GM19455 (cell line): ENCODE measurements at regions not wholly inside any gene's neighbourhood (a gene's known extent, or its start where the extent isn't known, plus 50 kb on each side); places are given as distances from the start of the nearest gene placed in this dataset.

Source experiments
- ATAC-seq: cut with Tn5 transposase; IDR thresholded peaks from one replicate; pipeline ENCODE4 v1.9.1; 2021; ENCODE audit not compliant: unreplicated experiment

- ATAC-seq, result no peak
Measured at GRCh38 chr6:126419901-126420300, 80.0 kb downstream of the CENPW start.

DNA sequence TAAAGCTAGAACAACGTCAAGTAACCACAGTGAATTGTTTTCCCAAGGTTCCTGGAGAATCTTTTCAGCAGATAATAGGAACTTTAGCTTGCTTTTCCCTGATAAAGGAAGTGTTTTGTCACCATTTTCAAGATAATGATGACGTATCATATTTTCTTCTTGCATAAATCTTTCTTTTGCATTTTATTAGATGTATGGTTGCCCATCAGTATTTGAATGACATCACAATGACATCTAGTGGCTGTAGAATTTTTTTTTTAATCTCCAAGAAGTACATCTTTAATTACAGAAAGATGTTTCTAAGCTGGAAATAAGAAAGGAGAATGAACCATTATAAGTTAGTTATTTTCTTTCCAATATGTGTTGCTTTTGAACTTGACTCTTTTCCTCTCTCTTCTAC is 83.0 kb downstream of the CENPW start:
- ATAC-seq, result no peak

DNA sequence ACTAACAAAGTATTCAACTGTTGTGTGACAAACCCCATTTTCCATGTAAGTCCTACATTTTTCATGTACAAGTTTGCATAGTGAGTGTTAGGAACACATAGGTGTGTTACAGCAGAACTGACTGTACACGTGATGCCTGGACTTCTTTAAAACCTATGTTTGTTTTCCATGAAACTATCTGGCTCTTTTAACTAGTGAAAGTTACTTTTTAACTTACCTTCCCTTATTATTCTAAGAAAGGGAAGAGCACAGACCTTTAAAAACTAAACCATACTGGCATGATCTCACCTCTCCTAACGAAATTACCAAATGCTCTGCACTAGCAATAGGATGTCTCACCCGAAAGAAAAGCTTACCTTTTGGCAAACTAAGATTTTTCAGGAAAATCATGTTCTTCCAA is 87.8 kb downstream of the CENPW start:
- no peak for ATAC-seq

- no peak for ATAC-seq
Measured at GRCh38 chr6:126429866-126430265, 90.0 kb downstream of the CENPW start.

DNA sequence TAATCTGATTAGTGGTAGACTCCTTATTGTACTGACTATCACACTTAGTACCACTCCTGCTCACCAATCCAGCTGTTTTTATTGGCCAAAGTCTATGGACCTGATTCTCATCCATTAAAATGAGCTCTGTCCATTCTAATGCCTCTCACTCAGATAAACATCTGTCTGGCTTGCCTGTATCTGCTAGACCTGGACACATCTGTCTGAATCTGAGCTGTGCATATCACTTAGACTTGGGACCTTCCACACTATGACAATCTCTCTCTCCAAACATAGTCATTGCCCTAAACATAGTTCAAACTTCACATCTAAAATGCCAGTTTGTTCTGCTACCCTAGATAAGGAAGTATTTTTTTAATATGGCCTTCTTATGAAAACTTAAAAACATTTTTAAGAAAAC is 92.6 kb downstream of the CENPW start:
- ATAC-seq, result no peak

DNA sequence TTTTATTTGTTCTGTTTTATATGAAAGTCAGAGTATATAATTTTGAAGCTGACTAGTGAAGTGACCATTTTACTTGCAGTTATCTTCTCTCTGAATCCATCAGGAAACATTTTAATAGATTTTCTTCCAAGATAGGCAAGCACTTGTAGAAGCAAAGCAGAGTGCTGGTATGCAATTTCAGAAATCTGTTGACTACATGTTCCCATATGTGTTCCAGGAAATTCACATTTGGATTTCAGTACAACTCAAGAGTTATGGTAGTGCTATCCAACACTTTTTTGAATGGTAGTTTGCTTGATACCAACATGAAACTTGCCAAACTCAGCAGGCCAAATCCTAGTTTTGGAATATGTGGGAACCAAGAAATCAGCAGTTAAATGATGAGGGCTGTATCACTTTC is 94.0 kb downstream of the CENPW start:
- no peak for ATAC-seq

DNA sequence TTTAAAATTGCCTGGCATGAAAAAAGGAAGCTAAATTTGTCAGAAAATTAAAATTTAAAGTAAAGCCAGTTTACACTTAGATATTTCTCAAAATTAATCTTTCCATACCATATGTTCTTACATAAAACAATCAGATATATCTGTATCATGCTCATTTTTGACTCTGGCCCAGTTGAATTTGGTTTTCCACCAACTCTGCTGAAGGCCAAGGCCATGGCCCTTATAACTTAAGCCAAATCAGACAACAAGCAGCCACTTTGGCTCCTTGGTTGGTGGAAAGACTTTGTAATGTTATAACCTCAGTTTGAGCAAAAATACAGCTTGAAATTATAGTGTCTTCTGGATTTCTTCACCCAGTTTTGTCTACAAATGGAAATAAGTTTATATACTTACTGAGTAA is 97.3 kb downstream of the CENPW start:
- ATAC-seq, result no peak

DNA sequence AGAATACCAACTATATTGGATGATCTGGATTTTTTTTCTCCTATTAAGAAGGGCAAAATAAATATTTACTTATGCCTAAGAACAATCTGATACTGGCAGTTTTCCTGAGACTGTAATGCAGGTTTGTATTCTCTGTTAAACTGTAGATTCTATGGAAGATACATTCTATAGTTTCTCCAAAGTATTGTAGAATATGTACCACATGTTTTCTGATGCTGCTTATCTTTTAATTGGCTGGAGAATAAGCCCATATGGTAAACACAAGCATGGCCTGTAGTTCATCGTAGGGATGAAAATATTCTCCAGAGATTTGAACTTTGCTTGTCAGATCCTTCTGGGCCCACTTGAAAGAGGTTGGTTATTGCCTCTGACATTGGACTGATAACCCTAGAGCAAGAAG is 99.1 kb downstream of the CENPW start:
- ATAC-seq, result no peak

- ATAC-seq, result no peak
Measured at GRCh38 chr6:126440923-126441322, 101.0 kb downstream of the CENPW start.

- no peak for ATAC-seq
Measured at GRCh38 chr6:126444659-126445273, 104.9 kb downstream of the CENPW start.

- ATAC-seq, result no peak
Measured at GRCh38 chr6:126446248-126446647, 106.3 kb downstream of the CENPW start.

- no peak for ATAC-seq
Measured at GRCh38 chr6:126447367-126447766, 107.5 kb downstream of the CENPW start.

DNA sequence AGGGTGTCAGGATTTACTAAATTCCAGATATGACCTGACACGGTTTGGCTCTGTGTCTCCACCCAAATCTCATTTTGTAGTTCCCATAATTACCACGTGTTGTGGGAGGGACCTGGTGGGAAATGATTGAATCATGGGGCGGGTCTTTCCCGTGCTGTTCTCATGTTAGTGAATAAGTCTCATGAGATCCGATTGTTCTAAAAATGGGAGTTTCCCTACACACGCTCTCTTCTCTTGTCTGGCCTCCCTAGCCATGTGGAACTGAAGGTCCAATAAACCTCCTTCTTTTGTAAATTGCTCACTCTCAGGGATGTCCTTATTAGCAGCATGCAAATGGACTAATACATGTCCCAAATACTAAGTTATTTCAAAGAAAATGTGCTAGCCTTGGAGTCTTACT is 121.1 kb downstream of the CENPW start:
- no peak for ATAC-seq

GRCh38 chr6:126464245-126464644 is 124.3 kb downstream of the CENPW start:
- ATAC-seq, result no peak

GRCh38 chr6:126475449-126475848 is 135.5 kb downstream of the CENPW start:
- no peak for ATAC-seq

GRCh38 chr6:126477678-126478077 is 137.8 kb downstream of the CENPW start:
- ATAC-seq, result peak; percentile 72

GRCh38 chr6:126480268-126480667 is 140.4 kb downstream of the CENPW start:
- no peak for ATAC-seq

DNA sequence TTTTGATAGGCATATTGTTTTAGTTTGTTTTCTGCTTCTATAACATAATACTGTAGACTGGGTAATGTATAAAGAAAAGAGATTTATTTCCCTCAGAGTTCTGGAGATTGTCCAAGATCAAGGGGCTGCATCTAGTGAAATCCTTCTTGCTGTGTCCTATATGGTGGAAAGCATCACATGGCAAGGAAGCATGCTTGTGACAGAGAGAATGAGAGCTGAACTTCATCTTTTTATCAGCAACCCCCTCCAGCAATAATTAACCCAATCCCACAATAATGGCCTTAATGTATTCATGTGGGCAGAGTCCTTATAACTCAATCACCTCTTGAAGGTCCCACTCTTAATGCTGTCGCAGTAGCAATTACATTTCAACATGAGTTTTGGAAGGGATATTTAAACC is 141.4 kb downstream of the CENPW start:
- no peak for ATAC-seq

GRCh38 chr6:126504792-126505191 is 164.9 kb downstream of the CENPW start:
- ATAC-seq, result no peak

GRCh38 chr6:126513198-126513597 is 173.3 kb downstream of the CENPW start:
- ATAC-seq, result no peak

DNA sequence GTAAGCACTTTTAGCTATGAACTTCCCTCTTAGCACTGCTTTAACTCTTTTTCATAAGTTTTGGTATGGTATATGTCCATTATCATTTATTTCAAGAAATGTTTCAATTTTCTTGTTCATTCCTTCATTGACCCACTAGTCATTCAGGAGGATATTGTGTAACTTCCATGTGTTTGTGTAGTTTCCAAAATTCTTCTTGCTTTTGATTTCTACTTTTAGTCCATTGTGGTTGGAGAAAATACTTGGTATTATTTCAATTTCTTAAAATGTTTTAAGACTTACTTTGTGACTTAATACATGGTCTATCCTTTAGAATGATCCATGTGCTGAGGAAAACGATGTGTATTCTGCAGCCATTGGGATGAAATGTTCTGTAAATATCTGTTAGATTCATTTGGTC is 176.5 kb downstream of the CENPW start:
- no peak for ATAC-seq

DNA sequence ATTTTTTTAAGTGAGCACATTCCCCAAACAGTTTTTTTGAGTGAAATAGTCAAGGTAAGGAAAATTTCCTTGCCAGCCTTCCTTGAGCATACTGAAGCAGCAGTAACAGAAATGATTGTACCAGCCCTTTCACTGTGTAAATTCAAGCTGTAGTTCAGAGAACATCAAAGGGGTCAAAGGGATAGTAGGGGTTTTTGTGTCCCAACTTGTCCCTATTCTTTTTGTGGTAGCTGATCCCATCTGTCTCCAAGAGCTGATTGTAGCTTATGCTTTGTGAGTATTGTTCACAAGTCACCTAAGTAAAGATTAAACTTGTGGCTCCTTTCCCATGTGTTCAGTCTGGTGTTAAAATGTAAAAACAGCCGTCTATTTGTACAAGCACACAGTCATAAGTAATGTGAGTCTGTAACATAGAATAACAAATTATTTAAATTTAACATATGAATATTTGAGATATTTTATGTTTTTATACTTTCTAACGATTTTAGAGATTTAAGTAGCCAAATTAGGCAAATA is 185.0 kb downstream of the CENPW start:
- no peak for ATAC-seq

DNA sequence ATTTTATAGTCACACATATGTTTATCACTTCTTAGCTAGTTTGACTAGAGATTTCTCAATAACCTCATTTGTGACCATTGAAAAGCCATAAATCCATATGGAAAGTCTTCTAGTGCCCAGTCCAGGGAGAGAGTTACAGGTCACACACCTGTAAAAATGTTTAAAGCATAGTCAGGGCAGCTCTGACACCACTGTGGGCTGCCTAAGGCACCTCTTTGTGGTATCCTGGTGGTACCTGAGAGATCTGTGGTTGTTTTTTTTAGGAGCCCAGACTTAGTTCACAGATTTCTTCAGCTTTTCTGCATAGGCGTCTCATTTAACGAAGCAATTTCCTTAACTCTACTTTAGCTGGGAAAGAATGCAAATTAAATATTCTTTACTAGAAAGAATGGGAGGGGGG is 186.6 kb downstream of the CENPW start:
- no peak for ATAC-seq
